ENCODE measurements at regions not wholly inside any gene's neighbourhood (a gene's known extent, or its start where the extent isn't known, plus 50 kb on each side); places are given as distances from the start of the nearest gene placed in this dataset.
A peak's percentile ranks its signal among the peaks of the same experiment; 100 is the strongest.

DNA sequence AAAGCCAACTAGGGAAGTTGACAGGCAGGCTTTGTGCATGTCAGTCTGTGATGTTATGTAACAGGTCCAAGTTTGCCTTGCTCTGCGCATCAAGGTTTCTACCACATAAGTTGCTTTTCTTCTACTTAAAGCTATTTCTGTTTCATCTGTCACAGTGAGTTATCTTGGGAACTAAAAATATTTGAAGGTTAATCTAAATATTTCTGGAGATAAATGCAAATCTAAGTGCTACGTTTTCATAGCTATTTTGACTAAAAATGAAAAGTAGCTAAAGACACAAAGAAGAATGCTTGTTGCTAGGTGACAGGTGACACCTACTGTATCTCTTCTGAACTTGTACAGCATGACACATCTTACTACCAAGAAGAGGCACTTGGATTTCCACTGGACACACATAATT is 135.6 kb downstream of the KLF12 start:
- TF ChIP-seq, protein P1, sequence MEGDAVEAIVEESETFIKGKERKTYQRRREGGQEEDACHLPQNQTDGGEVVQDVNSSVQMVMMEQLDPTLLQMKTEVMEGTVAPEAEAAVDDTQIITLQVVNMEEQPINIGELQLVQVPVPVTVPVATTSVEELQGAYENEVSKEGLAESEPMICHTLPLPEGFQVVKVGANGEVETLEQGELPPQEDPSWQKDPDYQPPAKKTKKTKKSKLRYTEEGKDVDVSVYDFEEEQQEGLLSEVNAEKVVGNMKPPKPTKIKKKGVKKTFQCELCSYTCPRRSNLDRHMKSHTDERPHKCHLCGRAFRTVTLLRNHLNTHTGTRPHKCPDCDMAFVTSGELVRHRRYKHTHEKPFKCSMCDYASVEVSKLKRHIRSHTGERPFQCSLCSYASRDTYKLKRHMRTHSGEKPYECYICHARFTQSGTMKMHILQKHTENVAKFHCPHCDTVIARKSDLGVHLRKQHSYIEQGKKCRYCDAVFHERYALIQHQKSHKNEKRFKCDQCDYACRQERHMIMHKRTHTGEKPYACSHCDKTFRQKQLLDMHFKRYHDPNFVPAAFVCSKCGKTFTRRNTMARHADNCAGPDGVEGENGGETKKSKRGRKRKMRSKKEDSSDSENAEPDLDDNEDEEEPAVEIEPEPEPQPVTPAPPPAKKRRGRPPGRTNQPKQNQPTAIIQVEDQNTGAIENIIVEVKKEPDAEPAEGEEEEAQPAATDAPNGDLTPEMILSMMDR (IDR thresholded peaks at IDR 0.05; ENCODE audit: low read length) = peak; percentile 40; the same call in 1 of the 2 replicates
- no peak for TF ChIP-seq EZH2 (IDR thresholded peaks at IDR 0.05; ENCODE audit: borderline replicate concordance, low read length)
